HG03103 (cell line): ENCODE measurements at regions not wholly inside any gene's neighbourhood (a gene's known extent, or its start where the extent isn't known, plus 50 kb on each side); places are given as distances from the start of the nearest gene placed in this dataset.
A peak's percentile ranks its signal among the peaks of the same experiment; 100 is the strongest.

Source experiments
- ATAC-seq: cut with Tn5 transposase; IDR thresholded peaks from one replicate; pipeline ENCODE4 v1.9.1; 2021; ENCODE audit warnings: low read depth; ENCODE audit not compliant: unreplicated experiment

DNA sequence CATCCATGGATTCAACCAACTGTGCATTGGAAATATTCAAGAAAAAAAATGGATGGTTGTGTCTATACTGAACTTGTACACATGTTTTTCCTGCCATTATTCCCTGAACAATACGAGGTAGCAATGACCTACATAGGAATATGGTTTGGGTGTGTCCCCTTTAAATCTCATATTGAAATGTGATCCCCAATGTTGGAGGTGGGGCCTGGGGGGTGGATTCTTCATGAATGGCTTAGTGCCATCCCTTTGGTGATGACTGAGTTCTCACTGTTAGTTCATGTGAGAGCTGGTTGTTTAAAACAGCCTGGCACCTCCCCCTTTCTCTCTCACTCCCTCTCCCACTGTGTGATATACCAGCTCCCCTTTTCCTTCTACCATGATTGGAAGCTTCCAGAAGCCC lies 139.8 kb upstream of the BACH2 start:
- ATAC-seq = no peak

DNA sequence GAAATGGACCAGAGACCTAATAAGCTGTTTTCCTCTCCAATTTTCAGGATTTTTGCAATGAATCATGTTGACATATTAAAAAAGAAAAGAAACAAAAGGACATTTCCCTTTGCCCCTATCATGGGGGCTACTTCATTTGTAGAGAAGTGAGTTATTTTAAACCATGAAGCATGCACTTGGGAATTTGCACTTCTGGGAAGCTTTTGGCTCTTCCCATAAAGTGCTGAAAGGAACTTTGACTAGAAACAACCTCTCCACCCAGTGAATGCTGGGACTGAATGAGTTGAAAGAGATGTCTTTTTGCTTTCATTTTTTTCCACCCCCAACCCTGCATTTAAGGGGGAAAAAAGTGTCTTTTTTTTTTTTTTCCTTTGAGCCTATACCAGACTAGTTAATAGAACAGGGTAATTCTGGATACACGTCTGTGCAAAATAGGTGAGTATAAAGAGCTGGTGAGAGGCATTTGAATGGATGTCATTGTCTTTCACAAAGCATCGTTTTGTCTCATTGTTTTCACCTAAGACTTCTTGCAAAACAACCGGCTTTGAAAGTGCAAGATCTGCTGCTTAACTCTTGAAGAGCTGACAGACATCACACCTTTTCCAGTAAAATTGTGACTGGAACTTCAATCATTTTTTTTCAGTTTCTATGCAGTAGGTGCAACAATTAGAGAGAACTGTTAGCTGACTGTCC lies 138.7 kb upstream of the BACH2 start:
- ATAC-seq = no peak

DNA sequence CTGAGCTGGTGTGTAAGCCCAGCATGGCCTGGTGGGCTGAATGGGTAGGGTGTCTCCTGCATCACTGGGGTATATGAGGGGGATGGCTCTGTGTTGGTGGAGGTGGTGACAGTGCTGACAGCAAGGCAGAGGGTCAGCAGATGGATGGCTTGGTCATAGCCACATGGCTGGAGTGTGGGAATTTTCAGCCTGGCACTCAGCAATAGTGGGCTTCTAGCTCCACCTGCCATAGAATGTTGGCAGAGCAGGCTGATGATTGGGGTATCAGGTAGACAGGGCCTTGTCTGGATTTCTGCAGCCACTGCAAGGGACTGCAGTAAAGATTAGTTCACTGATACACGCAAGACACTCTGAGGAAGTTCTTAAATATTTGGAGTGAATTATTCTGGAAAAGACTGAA lies 137.5 kb upstream of the BACH2 start:
- no peak for ATAC-seq

DNA sequence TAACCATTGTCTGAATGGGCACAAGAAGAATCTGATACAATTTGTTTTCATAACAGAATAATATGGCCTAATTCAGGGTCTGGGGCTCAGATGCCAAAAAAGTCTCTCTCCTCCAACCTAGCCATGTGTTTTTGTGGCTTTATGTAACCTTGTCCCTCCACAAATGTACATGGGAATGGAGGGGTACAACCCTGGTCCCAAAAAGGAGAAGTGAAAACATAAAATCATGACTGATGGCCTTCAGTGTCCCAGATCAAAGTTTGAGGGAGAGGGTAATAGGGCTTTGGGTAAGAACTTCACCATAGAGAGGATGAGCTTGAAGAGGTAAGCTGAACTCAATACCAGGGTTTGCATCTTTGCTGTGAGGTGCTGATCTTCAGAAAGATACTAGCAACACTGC lies 136.3 kb upstream of the BACH2 start:
- ATAC-seq = no peak

DNA sequence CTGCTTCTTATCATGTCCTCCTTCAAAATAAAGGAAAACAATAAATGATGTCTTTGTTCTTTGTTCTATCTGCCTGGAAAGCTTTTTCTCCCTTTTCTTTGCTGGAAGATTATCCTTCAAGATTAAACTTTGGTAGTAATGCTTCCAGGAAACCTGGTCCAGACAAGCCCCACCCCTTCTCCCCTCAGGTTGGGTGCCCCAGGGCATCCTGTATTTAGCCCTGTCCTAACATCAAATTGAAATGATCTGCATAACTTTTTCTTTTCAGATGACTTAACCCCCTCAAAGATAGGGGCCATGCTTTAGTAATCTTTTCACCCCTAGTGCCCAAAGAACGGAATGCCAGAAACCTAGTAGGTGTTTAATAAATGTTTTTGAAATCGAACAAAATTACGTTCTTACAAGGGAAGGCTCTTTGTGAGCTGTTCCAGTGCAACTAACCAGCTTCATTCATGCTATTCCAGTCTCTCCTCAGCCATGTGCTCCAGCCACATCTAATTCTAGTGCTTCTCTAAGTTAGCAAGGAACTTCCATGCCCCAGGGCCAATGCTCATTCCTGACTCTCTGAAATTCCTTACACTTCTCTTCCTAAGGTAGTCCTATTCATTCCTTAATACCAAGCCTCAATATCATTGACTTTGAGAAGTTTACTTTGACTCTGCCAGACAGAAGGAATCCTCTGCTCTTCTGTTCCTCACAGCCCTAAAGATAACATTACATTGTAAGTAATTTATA lies 135.6 kb upstream of the BACH2 start:
- no peak for ATAC-seq

DNA sequence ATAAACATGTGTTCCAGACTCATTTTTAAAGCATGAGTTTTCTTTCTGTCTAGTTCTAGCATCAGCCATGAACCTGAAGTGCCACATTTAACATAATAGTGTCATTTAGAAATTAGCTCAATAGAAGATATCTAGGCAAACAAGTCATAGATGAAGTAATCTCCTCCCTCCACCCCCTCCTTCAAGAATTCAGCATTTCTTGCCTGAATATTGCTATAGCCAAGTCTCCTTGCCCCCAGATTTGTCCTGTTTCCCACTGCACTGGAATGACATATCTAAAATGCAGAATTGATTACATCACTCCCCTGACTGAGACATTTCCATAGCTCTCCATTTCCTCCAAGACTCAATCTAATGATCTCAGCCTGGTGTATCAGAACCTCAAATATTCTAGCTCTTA lies 134.9 kb upstream of the BACH2 start:
- no peak for ATAC-seq

DNA sequence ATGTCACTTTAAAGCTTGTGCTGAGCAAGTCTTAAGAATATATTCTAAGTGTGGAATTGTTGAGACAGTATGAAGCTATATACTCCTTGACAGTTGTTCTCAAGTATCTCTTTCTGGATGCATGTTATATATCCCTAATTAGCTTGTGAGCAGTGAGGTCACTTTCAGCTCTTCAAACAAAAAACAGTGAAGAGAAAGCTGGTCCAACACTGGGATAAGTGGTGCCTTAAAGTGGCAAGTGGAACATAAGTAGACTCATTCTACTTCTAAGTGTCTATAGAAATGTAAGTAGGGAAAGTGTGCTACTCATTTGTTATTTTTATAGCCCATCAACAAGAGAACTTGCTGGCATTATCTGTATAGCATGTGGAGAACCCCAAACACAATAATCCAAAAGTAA lies 133.1 kb upstream of the BACH2 start:
- ATAC-seq = no peak

DNA sequence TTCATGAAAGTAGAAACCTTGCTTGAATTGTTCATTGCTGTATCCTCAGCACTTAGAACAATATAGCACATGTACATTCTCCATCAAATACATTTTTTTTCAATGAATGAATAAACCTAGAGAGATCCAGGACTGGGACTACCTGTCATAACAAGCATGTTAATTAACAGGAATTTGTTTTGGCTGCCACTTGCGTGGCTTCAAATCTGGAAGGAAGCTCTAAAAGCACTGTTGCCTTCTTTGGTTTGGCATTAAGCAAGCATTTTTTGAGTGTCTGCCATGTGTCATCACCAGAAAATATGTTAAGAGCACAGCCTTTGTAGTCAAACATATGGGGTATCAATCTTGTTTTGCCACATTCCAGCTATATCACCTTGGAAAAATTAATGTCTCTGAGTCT lies 131.9 kb upstream of the BACH2 start:
- no peak for ATAC-seq

DNA sequence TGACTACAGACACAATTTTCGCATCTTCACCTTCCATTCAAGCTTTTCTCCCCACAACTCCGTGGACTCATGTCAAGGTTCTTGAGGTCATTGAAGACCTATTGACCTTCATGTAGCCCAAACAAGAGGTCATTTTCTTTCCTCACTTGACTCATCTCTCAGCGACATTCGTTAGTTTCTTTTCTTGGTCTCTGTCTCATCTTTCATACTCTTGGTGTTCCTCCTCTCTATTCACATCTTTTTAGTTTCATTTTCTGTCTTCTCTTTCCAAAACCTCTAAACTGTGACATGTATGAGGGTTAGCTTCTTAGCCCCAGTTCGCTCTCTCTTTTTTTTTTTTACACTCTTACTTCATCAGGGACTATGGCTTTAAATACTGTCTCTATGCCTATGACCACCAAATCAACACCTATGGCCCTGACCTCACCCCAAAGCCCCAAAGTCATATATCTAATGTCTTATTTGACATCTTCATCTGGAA lies 128.6 kb upstream of the BACH2 start:
- ATAC-seq = peak; percentile 95

DNA sequence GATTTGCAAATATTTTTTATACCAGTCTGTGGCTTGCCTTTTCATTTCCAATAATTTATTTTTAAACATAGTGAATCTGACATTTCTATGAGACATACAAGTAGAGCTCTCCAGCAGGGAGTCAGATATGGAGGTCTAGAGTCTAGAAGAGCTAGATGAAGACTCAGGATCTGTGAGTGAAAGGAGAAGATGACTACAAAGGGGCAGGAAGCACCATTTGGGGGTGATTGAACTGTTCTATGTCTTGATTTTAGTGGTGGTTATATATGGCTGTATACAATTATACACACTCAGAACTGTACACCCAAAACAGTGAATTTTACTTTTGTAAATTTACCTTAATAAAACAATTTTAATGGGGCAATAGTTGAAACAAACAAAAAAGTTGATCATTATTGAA lies 127.9 kb upstream of the BACH2 start:
- no peak for ATAC-seq

DNA sequence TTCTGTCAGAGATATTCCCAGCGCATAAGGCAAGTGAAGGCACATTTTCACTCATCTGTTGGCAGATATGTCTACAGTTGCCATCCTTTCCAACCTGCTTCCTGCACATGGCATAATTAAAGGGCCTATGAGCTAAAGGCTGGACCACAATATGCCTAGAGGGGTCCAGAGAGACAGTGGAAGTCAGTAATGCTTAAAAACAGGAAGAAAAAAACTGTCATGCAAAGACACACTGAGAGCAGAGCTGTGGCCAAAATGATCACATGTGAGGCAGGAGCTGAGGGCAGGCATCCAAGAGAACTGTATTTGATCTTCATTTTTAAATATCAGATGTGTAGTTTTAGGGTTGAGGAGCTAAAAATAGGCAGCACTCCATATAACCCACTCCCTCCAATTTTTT lies 125.0 kb upstream of the BACH2 start:
- ATAC-seq = no peak

DNA sequence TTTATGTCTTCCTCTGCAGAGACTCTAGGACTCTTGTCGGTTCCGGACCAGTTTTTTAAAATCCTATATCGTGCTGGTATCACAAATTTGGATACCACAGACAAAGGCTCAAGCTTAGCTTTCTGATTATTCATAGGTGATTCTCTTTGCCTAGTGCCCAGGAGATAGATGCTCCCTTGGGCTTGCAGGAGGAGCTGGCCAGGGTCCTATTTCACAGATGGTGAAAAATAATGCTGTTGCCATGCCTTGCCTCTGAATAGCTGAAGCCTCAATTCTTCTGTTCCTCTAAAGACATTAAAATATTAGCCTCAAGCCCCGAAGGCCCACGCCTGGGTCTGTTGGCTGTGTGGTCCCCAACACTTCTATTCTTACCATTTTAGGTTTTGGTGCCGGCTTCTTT lies 123.9 kb upstream of the BACH2 start:
- no peak for ATAC-seq

DNA sequence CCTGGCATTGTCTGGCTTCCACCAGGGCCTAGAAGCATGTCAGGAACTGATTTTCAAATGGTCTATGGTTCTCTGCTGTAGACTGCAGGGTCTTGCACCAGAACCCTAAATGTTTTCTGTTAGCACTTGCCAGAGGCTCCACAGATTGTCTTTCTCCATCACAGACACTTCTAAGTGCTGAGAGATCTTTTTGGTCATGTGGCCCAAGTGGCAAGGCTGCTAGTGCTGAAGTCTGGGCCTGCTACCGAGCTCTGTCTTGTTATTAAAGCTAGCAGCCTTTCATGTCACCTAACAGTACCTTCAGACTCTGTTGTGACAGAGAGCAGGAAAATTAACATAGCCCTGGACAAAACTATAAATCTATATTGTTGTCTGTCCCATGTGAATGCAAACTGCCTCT lies 120.7 kb upstream of the BACH2 start:
- no peak for ATAC-seq

DNA sequence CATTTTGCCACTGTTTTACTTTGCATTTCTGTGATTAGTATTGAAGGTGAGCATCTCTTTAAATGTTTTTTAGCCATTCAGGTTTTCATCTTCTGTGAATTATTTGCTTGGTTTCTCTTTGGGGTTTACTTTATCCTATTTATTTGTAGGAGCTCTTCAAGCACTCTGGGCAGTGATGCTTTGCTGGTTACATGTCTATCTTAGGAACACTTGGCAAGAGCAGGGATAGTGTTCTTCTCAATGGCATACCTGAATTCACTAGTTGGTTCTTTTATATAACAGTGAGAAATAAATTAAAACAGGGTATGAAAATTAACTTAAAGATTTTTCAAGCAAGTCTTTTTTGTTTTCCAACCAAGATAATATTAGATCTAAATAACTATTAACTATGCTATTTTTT lies 119.7 kb upstream of the BACH2 start:
- ATAC-seq = no peak

DNA sequence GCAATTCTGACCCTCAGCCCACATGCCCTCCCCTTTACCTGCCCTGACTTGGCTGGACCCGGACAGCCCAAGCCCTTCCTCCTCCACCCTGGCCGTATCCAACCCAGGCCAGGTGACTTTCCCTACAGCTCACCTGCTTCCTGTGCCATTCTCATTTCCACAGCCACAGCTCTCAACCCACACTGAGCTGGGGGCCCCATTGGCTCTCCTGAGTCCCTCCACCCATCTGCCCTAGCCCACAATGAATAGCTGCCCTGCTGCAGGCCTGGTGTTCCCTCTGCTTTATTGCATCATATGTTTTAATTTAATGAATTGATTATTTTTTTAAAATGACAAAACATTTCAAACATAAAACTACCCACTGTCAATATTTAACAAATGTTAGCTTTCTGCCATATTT lies 118.5 kb upstream of the BACH2 start:
- ATAC-seq = no peak

DNA sequence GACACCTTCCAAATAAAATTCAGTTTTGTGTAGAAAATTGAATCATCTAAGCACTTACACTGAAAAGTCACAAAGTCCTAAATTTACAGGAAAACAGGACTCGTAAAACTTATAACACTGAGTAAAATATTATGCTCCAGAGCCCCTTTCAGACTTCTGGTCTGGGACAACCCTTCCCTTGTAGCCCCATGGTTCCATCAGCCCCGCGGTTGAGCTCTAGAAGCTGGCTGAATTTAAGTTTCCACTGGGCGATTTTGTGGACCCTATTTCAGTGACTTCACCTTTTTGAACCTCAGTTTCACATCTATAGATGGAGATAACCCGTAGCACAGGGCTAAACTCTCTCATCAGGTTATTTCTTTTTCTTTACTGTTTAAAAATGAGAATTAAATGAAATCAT lies 117.7 kb upstream of the BACH2 start:
- ATAC-seq = no peak

DNA sequence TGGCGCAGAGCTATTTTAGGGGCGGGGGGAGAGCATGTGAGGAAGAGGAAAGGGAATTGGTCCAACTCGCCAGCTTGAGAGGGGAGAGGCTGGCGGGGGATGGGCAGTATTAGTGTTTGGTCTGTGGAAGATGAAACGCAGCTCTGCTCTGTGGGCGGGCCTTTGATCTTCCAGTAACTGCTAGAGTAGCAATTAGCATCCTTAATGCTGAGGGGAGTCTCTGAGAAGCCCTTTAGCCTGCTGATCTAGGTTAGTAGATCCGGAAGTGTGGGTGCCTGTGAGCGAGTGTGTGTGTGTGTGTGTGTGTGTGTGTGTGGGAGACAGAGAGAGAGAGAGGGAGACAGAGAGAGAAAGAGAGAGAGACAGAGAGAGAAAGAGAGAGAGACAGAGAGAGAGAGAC lies 117.2 kb upstream of the BACH2 start:
- no peak for ATAC-seq

DNA sequence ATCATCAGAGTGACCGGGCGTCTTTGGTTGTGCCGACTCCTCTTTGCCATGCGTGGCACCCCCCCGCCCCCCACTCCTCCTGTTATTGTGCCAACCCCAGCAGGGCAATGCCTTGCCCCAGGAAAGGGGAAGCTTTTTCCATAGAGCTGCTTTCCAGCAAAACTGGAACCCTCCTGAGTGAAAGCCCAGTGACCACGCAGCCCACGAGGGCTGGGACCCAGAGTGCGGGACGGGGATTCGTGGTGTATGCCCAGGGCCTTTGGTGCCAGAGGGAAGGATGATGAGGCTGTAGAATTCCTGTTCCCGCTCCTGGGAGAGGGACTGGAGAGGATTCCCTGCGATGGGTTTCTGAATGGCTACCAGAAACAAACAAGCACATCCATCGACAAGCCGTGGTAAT lies 116.8 kb upstream of the BACH2 start:
- ATAC-seq = no peak

DNA sequence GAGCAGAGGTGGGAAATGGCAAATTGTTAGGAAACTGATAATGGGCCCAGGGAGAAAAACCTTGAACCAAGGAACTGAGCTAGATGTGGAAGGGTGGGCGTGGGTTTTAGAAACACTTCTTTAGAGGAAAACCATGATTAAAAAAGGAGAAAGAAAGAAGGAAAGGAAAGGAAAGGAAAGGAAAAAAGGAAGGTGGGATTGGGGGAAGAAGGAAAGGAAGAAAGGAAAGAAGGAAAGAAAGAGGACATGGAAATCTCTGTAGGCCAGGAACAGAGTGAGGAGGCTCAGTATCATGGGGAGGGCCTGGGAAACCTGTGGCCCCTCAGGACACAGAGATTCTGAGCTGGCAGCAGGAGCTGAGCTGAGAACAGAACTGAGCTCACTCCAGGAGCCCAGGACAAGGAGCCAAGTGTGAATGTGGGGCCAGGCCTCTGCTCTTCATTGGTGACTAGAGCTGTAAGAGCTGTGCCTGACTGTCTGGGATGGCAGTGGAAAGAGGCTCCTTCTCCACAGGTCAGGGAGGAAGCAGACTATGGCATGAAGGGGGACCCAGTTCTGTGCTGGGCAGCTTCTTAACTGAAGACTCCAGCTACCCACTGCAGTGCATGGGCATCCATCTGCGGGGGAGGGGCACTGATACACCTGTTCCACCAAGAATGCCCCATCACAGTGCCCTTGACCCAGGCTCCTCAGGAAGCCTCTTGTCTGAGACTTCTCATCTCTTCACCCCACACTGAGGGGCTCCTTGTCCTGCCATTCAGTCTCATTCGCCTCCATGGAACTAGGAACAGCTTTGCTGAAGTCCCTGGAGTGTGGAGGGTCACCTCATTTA lies 116.1 kb upstream of the BACH2 start:
- no peak for ATAC-seq

DNA sequence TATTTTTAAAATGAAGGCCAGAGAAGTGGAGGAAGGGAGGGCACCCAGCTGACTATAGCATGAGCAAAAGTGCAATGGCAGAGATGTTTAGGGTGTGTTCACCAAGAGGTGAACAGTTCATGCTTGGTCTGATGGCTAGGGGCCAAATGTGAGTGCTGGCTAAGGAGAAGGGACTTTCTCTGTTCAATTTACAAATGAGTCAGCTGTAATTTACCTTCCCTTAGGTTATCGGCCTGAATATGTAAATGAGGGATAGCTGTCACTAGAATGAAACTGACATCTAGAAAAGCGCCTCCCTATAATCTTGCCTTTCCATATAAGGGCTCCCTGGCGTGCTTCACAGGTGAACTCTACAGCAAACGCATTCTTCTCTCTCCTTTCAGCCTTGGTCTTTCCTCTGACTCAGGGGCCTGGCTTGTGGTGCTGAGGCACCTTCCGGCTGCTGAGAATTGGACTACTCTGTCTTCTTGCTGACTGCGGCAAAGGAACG lies 114.7 kb upstream of the BACH2 start:
- peak; percentile 87 for ATAC-seq

DNA sequence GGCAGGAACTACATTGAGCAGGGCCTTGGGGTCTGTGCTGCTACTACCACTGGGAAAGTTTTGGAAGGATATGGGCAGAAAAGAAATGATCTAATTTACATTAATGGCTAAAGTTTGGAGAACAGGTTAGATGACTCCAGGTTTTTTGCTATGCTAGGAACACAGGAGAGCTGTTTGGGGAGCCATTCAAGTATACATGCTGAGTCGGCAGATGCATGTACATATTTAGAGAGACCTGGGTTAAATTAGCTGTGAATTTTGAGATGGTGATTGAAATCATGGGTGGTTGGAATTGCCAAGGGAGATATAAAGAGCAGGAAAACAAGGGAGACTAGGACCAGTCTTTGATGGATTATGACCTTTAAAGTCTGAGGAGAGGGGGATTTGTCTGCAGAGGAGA lies 113.1 kb upstream of the BACH2 start:
- ATAC-seq = no peak
